ENCODE measurements at regions not wholly inside any gene's neighbourhood (a gene's known extent, or its start where the extent isn't known, plus 50 kb on each side); places are given as distances from the start of the nearest gene placed in this dataset.

DNA sequence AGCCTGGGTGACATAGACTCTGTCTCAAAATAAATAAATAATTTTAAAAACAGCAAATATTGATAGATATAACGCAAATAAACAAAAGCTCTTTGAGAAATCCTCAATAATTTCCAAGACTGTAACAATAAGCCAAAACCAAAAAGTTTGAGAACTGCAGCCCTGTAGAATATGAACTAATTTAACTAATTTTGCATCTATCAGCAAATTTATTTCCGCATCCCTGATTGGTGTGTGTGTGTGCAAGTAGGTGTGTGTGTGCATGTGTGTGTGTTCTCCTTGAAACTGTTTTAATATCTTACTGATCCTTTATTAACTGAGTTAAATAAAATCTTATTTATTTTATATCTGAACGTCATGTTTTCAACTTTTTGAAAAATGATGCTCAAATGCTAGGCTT is 67.0 kb upstream of the ISX start:
- DNase-seq (ENCODE audit: low read depth in 1 of 2, low spot score in 1 of 2) (no peak), FAIRE-seq (no peak)
- TF ChIP-seq MAFK (IDR thresholded peaks at IDR 0.05; ENCODE audit: partially characterized antibody) (peak; percentile 68), CBX8 (IDR thresholded peaks at IDR 0.05) (no peak)

DNA sequence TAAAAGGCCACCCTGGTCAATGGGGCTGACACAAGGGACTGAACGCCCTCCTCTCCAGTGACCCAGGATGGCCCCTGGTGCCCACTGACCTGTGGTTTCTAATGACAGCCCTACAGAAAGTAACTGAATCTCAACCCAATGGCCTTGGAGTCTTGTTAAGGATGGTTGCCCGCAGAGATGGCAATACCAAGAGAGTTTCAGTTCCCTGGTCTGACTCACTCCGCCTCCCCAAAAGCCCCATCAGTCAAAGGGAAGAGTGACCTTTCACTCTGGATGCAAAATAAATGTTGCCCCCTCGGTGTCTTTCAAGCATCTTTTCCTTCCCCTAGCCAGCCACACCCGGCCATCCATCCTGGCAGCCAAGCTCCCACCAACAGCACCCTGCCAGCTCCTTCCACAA is 57.7 kb upstream of the ISX start:
- POLR2A ChIA-PET, result no interaction called here
- FAIRE-seq (no peak), DNase-seq (ENCODE audit: low read depth in 1 of 2, low spot score in 1 of 2) (no peak), ATAC-seq (no peak)
- no peaks in the 10 kb centered on the region; the same call in 2 of the 3 replicates for H3K9me3 ChIP-seq
- no peak overlapping the region for H3K27ac ChIP-seq
- H3K4me2 ChIP-seq, result no peak overlapping the region
- no peaks in the 10 kb centered on the region for H3K4me1 ChIP-seq
- CTCF ChIA-PET, result no interaction called here
- no peak overlapping the region for H3K4me3 ChIP-seq
- 14% methylated on average over 4 of the region's 5 CpGs for WGBS (ENCODE audit: missing lambda C conversion rate)
- TF ChIP-seq HOXB5 (CRISPR knock-in tag; IDR thresholded peaks at IDR 0.05) (no peak), HOXA7 (CRISPR knock-in tag; IDR thresholded peaks at IDR 0.05) (no peak), NPAS2 (CRISPR knock-in tag; IDR thresholded peaks at IDR 0.05; ENCODE audit: borderline replicate concordance) (no peak), ZSCAN20 (CRISPR knock-in tag; IDR thresholded peaks at IDR 0.05) (no peak), NFE2L2 (conservative IDR thresholded peaks at IDR 0.05; ENCODE audit: low read length) (no peak), FOXS1 (CRISPR knock-in tag; IDR thresholded peaks at IDR 0.05) (no peak)
- TF ChIP-seq, protein P1, sequence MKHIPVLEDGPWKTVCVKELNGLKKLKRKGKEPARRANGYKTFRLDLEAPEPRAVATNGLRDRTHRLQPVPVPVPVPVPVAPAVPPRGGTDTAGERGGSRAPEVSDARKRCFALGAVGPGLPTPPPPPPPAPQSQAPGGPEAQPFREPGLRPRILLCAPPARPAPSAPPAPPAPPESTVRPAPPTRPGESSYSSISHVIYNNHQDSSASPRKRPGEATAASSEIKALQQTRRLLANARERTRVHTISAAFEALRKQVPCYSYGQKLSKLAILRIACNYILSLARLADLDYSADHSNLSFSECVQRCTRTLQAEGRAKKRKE (CRISPR knock-in tag; IDR thresholded peaks at IDR 0.05; ENCODE audit: low read depth), result no peak

More for the DNA sequence above, 67.0 kb upstream of the ISX start:
- Histone ChIP-seq H3K27ac (no peak overlapping the region), H3K4me3 (no peak overlapping the region), H3K4me1 (no peaks in the 10 kb centered on the region), H3K4me2 (no peak overlapping the region), H3K9me3 (no peaks in the 10 kb centered on the region)
- no peak for ATAC-seq
- CTCF ChIA-PET, result no interaction called here
- POLR2A ChIA-PET, result no interaction called here
- 1% methylated on average over 3 of the region's 3 CpGs for WGBS (ENCODE audit: missing lambda C conversion rate)

DNA sequence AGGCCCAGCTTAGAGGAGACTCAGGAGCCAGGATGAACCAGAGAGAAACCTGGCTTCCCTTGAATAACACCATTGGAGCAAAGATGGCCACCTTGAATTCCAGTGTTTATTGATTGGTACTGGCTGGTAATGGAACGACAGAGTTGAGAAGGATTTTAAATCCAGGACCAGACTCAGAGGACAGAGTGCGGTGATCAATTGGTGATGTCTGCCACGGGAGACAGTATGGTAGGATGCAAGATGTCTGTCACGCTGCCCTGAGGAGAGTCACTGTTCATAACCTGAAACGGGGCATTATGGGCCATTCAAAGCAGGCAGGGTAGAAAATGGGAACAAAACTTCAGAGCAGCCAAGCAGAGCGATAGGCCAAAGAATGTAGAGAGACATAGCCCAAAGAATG is 55.4 kb upstream of the ISX start:
- Histone ChIP-seq H3K4me3 (no peak overlapping the region), H3K4me1 (no peaks in the 10 kb centered on the region), H3K4me2 (no peak overlapping the region), H3K9me3 (no peaks in the 10 kb centered on the region; the same call in 2 of the 3 replicates), H3K27ac (no peak overlapping the region)
- CTCF ChIA-PET, result no interaction called here
- DNase-seq (ENCODE audit: low read depth in 1 of 2, low spot score in 1 of 2) (no peak), FAIRE-seq (no peak), ATAC-seq (no peak)
- TF ChIP-seq FOXS1 (CRISPR knock-in tag; IDR thresholded peaks at IDR 0.05) (no peak), NFE2L2 (conservative IDR thresholded peaks at IDR 0.05; ENCODE audit: low read length) (no peak), ZNF302 (CRISPR knock-in tag; IDR thresholded peaks at IDR 0.05) (no peak), HOXB13 (CRISPR knock-in tag; IDR thresholded peaks at IDR 0.05; ENCODE audit: low read depth) (no peak)
- TF ChIP-seq, protein P2, sequence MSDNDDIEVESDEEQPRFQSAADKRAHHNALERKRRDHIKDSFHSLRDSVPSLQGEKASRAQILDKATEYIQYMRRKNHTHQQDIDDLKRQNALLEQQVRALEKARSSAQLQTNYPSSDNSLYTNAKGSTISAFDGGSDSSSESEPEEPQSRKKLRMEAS (IDR thresholded peaks at IDR 0.05), result no peak
- TF ChIP-seq, protein P3, sequence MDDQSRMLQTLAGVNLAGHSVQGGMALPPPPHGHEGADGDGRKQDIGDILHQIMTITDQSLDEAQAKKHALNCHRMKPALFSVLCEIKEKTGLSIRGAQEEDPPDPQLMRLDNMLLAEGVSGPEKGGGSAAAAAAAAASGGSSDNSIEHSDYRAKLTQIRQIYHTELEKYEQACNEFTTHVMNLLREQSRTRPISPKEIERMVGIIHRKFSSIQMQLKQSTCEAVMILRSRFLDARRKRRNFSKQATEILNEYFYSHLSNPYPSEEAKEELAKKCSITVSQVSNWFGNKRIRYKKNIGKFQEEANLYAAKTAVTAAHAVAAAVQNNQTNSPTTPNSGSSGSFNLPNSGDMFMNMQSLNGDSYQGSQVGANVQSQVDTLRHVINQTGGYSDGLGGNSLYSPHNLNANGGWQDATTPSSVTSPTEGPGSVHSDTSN (IDR thresholded peaks at IDR 0.05), result no peak
- TF ChIP-seq, protein P4, sequence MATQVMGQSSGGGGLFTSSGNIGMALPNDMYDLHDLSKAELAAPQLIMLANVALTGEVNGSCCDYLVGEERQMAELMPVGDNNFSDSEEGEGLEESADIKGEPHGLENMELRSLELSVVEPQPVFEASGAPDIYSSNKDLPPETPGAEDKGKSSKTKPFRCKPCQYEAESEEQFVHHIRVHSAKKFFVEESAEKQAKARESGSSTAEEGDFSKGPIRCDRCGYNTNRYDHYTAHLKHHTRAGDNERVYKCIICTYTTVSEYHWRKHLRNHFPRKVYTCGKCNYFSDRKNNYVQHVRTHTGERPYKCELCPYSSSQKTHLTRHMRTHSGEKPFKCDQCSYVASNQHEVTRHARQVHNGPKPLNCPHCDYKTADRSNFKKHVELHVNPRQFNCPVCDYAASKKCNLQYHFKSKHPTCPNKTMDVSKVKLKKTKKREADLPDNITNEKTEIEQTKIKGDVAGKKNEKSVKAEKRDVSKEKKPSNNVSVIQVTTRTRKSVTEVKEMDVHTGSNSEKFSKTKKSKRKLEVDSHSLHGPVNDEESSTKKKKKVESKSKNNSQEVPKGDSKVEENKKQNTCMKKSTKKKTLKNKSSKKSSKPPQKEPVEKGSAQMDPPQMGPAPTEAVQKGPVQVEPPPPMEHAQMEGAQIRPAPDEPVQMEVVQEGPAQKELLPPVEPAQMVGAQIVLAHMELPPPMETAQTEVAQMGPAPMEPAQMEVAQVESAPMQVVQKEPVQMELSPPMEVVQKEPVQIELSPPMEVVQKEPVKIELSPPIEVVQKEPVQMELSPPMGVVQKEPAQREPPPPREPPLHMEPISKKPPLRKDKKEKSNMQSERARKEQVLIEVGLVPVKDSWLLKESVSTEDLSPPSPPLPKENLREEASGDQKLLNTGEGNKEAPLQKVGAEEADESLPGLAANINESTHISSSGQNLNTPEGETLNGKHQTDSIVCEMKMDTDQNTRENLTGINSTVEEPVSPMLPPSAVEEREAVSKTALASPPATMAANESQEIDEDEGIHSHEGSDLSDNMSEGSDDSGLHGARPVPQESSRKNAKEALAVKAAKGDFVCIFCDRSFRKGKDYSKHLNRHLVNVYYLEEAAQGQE (IDR thresholded peaks at IDR 0.05), result no peak
- POLR2A ChIA-PET, result no interaction called here
- WGBS (ENCODE audit: missing lambda C conversion rate), result 13% methylated on average over 6 of the region's 6 CpGs

DNA sequence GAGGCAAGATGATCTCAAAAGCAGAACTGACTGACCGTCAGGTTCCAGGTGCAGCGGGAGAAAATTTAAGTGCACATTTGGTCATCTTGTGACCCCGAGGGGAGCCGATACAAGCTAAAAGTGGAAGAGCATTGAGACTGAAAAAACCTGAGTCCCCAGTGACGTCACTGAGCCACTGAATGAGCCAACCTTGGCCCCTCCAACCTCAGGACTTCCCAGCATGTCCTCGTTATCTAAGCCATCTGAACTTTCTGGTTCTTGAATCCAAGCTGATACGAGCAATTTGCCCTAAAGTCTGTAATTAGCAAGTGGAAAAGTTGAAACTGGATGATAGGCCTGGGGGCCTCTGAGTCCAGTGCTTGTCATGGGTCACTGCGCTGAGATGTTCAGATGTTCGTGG is 51.1 kb upstream of the ISX start:
- H3K27ac ChIP-seq, result no peak overlapping the region
- no peak overlapping the region for H3K4me3 ChIP-seq
- no peak for FAIRE-seq
- CTCF ChIA-PET, result interaction anchor here (4.3 kb wide), 1 partner anchor 10 kb away, joined by 24 read pairs; no protein-coding TSS in a partner anchor
- no peaks in the 10 kb centered on the region for H3K9me3 ChIP-seq
- ATAC-seq, result no peak
- WGBS (ENCODE audit: missing lambda C conversion rate), result 22% methylated on average over 9 of the region's 9 CpGs
- no peak for DNase-seq (ENCODE audit: low read depth in 1 of 2, low spot score in 1 of 2)
- no peaks in the 10 kb centered on the region for H3K4me1 ChIP-seq
- no peak overlapping the region for H3K4me2 ChIP-seq
- TF ChIP-seq, protein P5, sequence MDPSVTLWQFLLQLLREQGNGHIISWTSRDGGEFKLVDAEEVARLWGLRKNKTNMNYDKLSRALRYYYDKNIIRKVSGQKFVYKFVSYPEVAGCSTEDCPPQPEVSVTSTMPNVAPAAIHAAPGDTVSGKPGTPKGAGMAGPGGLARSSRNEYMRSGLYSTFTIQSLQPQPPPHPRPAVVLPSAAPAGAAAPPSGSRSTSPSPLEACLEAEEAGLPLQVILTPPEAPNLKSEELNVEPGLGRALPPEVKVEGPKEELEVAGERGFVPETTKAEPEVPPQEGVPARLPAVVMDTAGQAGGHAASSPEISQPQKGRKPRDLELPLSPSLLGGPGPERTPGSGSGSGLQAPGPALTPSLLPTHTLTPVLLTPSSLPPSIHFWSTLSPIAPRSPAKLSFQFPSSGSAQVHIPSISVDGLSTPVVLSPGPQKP (IDR thresholded peaks at IDR 0.05; ENCODE audit: low read depth, low read length), result no peak
- TF ChIP-seq BHLHE40 (IDR thresholded peaks at IDR 0.05; ENCODE audit: low read depth, low read length) (no peak), HEYL (CRISPR knock-in tag; IDR thresholded peaks at IDR 0.05) (no peak), KDM5A (IDR thresholded peaks at IDR 0.05) (no peak), RFX5 (IDR thresholded peaks at IDR 0.05) (no peak), JUNB (IDR thresholded peaks at IDR 0.05) (no peak), CBX8 (IDR thresholded peaks at IDR 0.05) (no peak), ESRRA (IDR thresholded peaks at IDR 0.05; ENCODE audit: borderline replicate concordance, low read length) (no peak), EHMT2 (IDR thresholded peaks at IDR 0.05; ENCODE audit: low read depth) (no peak)
- TF ChIP-seq, protein P6, sequence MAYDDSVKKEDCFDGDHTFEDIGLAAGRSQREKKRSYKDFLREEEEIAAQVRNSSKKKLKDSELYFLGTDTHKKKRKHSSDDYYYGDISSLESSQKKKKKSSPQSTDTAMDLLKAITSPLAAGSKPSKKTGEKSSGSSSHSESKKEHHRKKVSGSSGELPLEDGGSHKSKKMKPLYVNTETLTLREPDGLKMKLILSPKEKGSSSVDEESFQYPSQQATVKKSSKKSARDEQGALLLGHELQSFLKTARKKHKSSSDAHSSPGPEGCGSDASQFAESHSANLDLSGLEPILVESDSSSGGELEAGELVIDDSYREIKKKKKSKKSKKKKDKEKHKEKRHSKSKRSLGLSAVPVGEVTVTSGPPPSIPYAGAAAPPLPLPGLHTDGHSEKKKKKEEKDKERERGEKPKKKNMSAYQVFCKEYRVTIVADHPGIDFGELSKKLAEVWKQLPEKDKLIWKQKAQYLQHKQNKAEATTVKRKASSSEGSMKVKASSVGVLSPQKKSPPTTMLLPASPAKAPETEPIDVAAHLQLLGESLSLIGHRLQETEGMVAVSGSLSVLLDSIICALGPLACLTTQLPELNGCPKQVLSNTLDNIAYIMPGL (CRISPR knock-in tag; IDR thresholded peaks at IDR 0.05; ENCODE audit: borderline replicate concordance), result no peak
- POLR2A ChIA-PET, result no interaction called here
